OCI-LY3 (cell line): ENCODE measurements at regions not wholly inside any gene's neighbourhood (a gene's known extent, or its start where the extent isn't known, plus 50 kb on each side); places are given as distances from the start of the nearest gene placed in this dataset.

Experiments
- H2AFZ ChIP-seq: fragments of 200-600, 300-600 bp; shearing (Covaris generic); 2 replicates; pipeline ENCODE4 v1.6.0; 2014; ENCODE audit warnings: antibody characterized with exemption, low read depth, low read length
- H3K27ac ChIP-seq: fragments of 200-600, 300-600 bp; sonication (generic); 2 replicates; pipeline ENCODE4 v1.5.1; 2014; ENCODE audit warnings: mild to moderate bottlenecking, low read length, moderate library complexity, mixed read lengths
- H3K27me3 ChIP-seq: fragments of 200-600, 300-600 bp; sonication (generic); 2 replicates; pipeline ENCODE4 v1.6.1; 2014; ENCODE audit warnings: low read depth, low read length, mixed read lengths
- H3K36me3 ChIP-seq: fragments of 200-600, 300-600 bp; sonication (generic); replicated peaks from 2 replicates; pipeline ENCODE3; 2014; ENCODE audit warnings: low read depth, low read length, mixed read lengths
- H3K4me1 ChIP-seq: fragments of 300-600, 200-600 bp; sonication (generic); 2 replicates; pipeline ENCODE4 v1.6.1; 2014; ENCODE audit warnings: low read length, mixed read lengths
- H3K4me2 ChIP-seq: fragments of 200-600, 300-600 bp; sonication (generic); 2 replicates; pipeline ENCODE4 v1.6.1; 2014; ENCODE audit warnings: low read length, mixed read lengths
- H3K4me3 ChIP-seq: fragments of 300-600, 200-600 bp; sonication (generic); 2 replicates; pipeline ENCODE4 v1.5.1; 2014; ENCODE audit warnings: antibody characterized with exemption, mild to moderate bottlenecking, low read length, moderate library complexity
- H3K79me2 ChIP-seq: fragments of 300-600, 200-600 bp; shearing (Covaris generic); 2 replicates; pipeline ENCODE4 v1.6.1; 2014; ENCODE audit warnings: mild to moderate bottlenecking, low read length, mixed read lengths
- H3K9ac ChIP-seq: fragments of 300-600, 200-600 bp; shearing (Covaris generic); 2 replicates; pipeline ENCODE4 v1.6.0; 2014; ENCODE audit warnings: mild to moderate bottlenecking, low read length, moderate library complexity
- H3K9me3 ChIP-seq: fragments of 200-600, 300-600 bp; shearing (Covaris generic); 2 replicates; pipeline ENCODE4 v1.6.1; 2014; ENCODE audit warnings: low read length, mixed read lengths; ENCODE audit not compliant: insufficient read depth
- H4K20me1 ChIP-seq: fragments of 200-600, 300-600 bp; sonication (generic); 2 replicates; pipeline ENCODE4 v1.6.1; 2016; ENCODE audit warnings: low read length, mixed read lengths; ENCODE audit not compliant: insufficient read depth
- EZH2phosphoT487 ChIP-seq: fragments of 200-600 bp; shearing (Covaris generic); IDR thresholded peaks from 2 replicates; pipeline ENCODE4 v1.6.1; 2018; ENCODE audit warnings: antibody characterized with exemption, mixed run types, low read depth
- TF ChIP-seq, protein P1 (sequence below): fragments of 200-600, 300-600 bp; sonication (generic); IDR thresholded peaks from 2 replicates; pipeline ENCODE4 v1.5.1; 2014; ENCODE audit warnings: antibody characterized with exemption, low read length, low read depth

GRCh38 chr1:232292239-232292638, 337.7 kb downstream of the SIPA1L2 start:
- no peak for TF ChIP-seq EZH2phosphoT487
- TF ChIP-seq, protein P1, sequence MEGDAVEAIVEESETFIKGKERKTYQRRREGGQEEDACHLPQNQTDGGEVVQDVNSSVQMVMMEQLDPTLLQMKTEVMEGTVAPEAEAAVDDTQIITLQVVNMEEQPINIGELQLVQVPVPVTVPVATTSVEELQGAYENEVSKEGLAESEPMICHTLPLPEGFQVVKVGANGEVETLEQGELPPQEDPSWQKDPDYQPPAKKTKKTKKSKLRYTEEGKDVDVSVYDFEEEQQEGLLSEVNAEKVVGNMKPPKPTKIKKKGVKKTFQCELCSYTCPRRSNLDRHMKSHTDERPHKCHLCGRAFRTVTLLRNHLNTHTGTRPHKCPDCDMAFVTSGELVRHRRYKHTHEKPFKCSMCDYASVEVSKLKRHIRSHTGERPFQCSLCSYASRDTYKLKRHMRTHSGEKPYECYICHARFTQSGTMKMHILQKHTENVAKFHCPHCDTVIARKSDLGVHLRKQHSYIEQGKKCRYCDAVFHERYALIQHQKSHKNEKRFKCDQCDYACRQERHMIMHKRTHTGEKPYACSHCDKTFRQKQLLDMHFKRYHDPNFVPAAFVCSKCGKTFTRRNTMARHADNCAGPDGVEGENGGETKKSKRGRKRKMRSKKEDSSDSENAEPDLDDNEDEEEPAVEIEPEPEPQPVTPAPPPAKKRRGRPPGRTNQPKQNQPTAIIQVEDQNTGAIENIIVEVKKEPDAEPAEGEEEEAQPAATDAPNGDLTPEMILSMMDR, result no peak

DNA sequence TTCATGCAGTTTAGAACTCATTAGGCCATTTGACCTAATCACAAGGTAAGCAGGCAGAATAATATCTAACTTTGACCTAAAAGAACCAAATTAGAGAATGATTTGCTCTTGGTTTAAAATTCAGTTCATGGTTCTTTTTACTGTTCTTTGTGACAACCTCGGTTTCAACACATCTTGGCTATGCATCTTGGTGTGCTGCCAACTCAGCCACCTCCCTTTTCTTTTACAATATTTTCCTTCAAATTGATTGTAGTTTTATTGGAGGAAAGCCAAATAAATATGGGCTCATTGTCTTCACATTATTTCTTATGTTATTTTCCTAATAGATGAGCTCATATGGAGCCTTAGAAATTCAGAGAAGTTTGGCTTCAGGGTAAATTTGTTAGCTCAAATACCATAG, 338.3 kb downstream of the SIPA1L2 start:
- Histone ChIP-seq H3K9me3 (no peaks in the 10 kb centered on the region), H4K20me1 (no peaks in the 10 kb centered on the region), H2AFZ (no peak overlapping the region), H3K27ac (no peak overlapping the region), H3K27me3 (peaks cover 7% of the 10 kb centered on the region; the same call in 1 of the 2 replicates), H3K9ac (no peak overlapping the region), H3K4me1 (no peaks in the 10 kb centered on the region), H3K4me2 (no peak overlapping the region), H3K36me3 (no peaks in the 10 kb centered on the region), H3K4me3 (no peak overlapping the region), H3K79me2 (no peaks in the 10 kb centered on the region)
- TF ChIP-seq, protein P1, result no peak
- TF ChIP-seq EZH2phosphoT487, result no peak

More at GRCh38 chr1:232292239-232292638, 337.7 kb downstream of the SIPA1L2 start:
- Histone ChIP-seq H4K20me1 (no peaks in the 10 kb centered on the region), H3K79me2 (no peaks in the 10 kb centered on the region), H2AFZ (no peak overlapping the region), H3K4me3 (no peak overlapping the region), H3K9me3 (no peaks in the 10 kb centered on the region), H3K36me3 (no peaks in the 10 kb centered on the region), H3K4me2 (no peak overlapping the region), H3K9ac (no peak overlapping the region), H3K4me1 (no peaks in the 10 kb centered on the region), H3K27me3 (peaks cover 7% of the 10 kb centered on the region; the same call in 1 of the 2 replicates), H3K27ac (no peak overlapping the region)

DNA sequence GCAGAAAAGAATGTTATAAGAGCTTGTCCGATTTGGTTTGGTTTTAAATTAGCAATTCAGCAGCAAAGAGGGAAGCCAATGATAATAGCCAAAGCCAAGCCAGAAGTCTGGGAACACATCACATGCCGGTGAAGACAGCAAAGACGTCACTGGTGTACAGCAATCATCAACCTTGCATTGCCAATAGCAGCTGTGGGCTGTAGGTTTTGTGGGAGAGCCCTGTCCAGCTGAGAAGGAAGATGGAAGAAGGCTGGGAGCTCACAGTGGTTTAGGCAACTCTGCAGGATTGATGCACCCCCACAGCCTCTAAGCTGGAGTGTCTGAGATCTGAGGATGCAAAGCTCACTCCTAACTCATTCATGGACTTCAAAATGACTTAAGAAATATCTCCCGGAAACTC, 338.7 kb downstream of the SIPA1L2 start:
- H3K4me1 ChIP-seq, result no peaks in the 10 kb centered on the region
- H3K4me3 ChIP-seq, result no peak overlapping the region
- no peaks in the 10 kb centered on the region for H4K20me1 ChIP-seq
- no peaks in the 10 kb centered on the region for H3K79me2 ChIP-seq
- peaks cover 7% of the 10 kb centered on the region; the same call in 1 of the 2 replicates for H3K27me3 ChIP-seq
- TF ChIP-seq EZH2phosphoT487, result no peak
- TF ChIP-seq, protein P1, result no peak
- no peak overlapping the region for H3K27ac ChIP-seq
- no peak overlapping the region for H3K9ac ChIP-seq
- H3K36me3 ChIP-seq, result no peaks in the 10 kb centered on the region
- no peak overlapping the region for H3K4me2 ChIP-seq
- no peaks in the 10 kb centered on the region for H3K9me3 ChIP-seq
- no peak overlapping the region for H2AFZ ChIP-seq

DNA sequence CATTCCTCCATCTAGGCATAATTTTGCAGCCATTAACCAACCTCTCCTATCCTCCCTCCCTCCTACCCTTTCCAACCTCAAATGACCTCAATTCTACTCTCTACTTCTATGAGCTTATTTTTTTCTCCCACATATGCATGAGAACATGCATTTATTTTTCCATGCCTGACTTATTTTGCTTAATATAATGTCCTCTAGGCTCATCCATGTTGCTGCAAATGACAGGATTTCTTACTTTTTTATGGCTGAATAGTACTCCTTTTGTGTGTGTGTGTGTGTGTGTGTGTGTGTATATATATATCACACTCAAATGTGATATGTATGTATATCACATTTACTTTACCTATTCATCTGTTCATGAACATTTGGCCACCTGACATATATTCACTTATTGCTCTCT, 339.4 kb downstream of the SIPA1L2 start:
- Histone ChIP-seq H3K4me1 (no peaks in the 10 kb centered on the region), H3K9me3 (no peaks in the 10 kb centered on the region), H4K20me1 (no peaks in the 10 kb centered on the region), H2AFZ (no peak overlapping the region), H3K36me3 (no peaks in the 10 kb centered on the region), H3K4me3 (no peak overlapping the region), H3K4me2 (no peak overlapping the region), H3K27me3 (peaks cover 7% of the 10 kb centered on the region; the same call in 1 of the 2 replicates), H3K9ac (no peak overlapping the region), H3K27ac (no peak overlapping the region), H3K79me2 (no peaks in the 10 kb centered on the region)
- TF ChIP-seq, protein P1, result no peak
- TF ChIP-seq EZH2phosphoT487, result no peak
